ENCODE measurements at regions not wholly inside any gene's neighbourhood (a gene's known extent, or its start where the extent isn't known, plus 50 kb on each side); places are given as distances from the start of the nearest gene placed in this dataset.

- no peak for DNase-seq (ENCODE audit: low spot score)
- TF ChIP-seq CTCF (IDR thresholded peaks at IDR 0.05; ENCODE audit: extremely low read depth, missing control alignments), result no peak
These were observed 91.3 kb upstream of the ADGRF1 start for GRCh38 chr6:47133230-47134000.

- DNase-seq (ENCODE audit: low spot score), result no peak
- no peak for TF ChIP-seq CTCF (IDR thresholded peaks at IDR 0.05; ENCODE audit: extremely low read depth, missing control alignments)
These were observed 90.6 kb upstream of the ADGRF1 start for GRCh38 chr6:47132724-47133123.

GRCh38 chr6:47131773-47132172 is 89.6 kb upstream of the ADGRF1 start:
- no peak for DNase-seq (ENCODE audit: low spot score)
- no peak for TF ChIP-seq CTCF (IDR thresholded peaks at IDR 0.05; ENCODE audit: extremely low read depth, missing control alignments)

- no peak for DNase-seq (ENCODE audit: low spot score)
- TF ChIP-seq CTCF (IDR thresholded peaks at IDR 0.05; ENCODE audit: extremely low read depth, missing control alignments), result no peak
These were observed 88.0 kb upstream of the ADGRF1 start for GRCh38 chr6:47130086-47130485.

- no peak for DNase-seq (ENCODE audit: low spot score)
- TF ChIP-seq CTCF (IDR thresholded peaks at IDR 0.05; ENCODE audit: extremely low read depth, missing control alignments), result no peak
These were observed 87.0 kb upstream of the ADGRF1 start for GRCh38 chr6:47129129-47129528.

- no peak for DNase-seq (ENCODE audit: low spot score)
- no peak for TF ChIP-seq CTCF (IDR thresholded peaks at IDR 0.05; ENCODE audit: extremely low read depth, missing control alignments)
These were observed 84.7 kb upstream of the ADGRF1 start for GRCh38 chr6:47126647-47127391.

- DNase-seq (ENCODE audit: low spot score), result no peak
- TF ChIP-seq CTCF (IDR thresholded peaks at IDR 0.05; ENCODE audit: extremely low read depth, missing control alignments), result no peak
These were observed 76.5 kb upstream of the ADGRF1 start for GRCh38 chr6:47118611-47119010.
